ENCODE measurements at regions not wholly inside any gene's neighbourhood (a gene's known extent, or its start where the extent isn't known, plus 50 kb on each side); places are given as distances from the start of the nearest gene placed in this dataset.

DNA sequence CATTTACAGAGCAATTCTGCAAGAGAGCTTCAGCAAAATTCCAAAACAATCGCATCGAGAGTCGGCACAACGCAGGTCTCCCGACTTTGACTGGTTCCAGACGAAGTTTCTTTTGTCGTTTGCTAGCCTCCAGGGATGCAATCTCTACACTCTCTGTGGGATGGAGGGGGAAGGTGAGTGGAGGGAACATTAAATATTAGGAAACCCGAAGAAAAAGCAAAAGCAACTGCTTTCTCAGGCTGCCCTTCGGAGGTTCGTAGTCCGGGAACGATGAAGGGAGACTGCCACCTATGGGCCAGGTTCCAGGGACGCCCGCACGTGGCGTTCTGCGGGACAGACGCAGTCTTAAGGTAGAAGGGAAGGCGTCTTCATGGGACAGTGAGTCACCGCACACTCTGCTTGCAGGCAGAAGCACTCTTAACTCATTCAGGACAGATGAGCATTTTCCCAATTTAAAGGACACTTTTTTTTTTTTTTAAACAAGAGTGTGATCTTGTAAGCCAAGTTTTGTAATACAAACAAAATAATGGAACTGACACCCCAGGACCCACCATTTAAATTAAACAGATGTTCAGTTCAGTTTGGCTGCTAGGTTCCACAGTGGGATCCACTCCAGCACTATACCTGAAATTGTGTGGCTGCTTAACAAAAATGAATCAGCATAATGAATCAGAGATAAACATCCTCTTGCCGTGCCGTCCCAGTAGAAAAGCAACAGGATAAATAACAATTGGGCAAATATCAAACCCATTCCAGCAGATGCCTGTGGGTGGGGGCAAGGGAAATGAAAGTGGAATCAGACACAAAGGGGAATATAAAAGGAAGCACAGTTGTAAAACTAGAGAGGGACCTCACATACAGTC is 65.8 kb upstream of the ARMC2 start:
- TF ChIP-seq, protein P1, sequence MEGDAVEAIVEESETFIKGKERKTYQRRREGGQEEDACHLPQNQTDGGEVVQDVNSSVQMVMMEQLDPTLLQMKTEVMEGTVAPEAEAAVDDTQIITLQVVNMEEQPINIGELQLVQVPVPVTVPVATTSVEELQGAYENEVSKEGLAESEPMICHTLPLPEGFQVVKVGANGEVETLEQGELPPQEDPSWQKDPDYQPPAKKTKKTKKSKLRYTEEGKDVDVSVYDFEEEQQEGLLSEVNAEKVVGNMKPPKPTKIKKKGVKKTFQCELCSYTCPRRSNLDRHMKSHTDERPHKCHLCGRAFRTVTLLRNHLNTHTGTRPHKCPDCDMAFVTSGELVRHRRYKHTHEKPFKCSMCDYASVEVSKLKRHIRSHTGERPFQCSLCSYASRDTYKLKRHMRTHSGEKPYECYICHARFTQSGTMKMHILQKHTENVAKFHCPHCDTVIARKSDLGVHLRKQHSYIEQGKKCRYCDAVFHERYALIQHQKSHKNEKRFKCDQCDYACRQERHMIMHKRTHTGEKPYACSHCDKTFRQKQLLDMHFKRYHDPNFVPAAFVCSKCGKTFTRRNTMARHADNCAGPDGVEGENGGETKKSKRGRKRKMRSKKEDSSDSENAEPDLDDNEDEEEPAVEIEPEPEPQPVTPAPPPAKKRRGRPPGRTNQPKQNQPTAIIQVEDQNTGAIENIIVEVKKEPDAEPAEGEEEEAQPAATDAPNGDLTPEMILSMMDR (IDR thresholded peaks at IDR 0.05): peak; percentile 71 to 88 (median 79)
- TF ChIP-seq EP300 (IDR thresholded peaks at IDR 0.05; ENCODE audit: low read depth): no peak

All from transverse colon (tissue), 3 donors.